DND-41 (cell line): ENCODE measurements at regions not wholly inside any gene's neighbourhood (a gene's known extent, or its start where the extent isn't known, plus 50 kb on each side); places are given as distances from the start of the nearest gene placed in this dataset.

Experiments used
- ATAC-seq: fragments of 200-7000 bp; cut with Tn5 transposase; 3 replicates; pipeline ENCODE4 v1.9.1; 2021; ENCODE audit warnings: low read depth; ENCODE audit not compliant: insufficient read depth
- DNase-seq: peaks from one replicate; pipeline ENCODE4 v3.0.0-alpha.2; 2020
- H2AFZ ChIP-seq: 2 replicates; pipeline ENCODE4 v1.6.0; 2012; ENCODE audit warnings: low read depth, low read length
- H3K27ac ChIP-seq: 2 replicates; pipeline ENCODE4 v1.5.1; 2012; ENCODE audit warnings: low read length, inconsistent platforms
- H3K27me3 ChIP-seq: fragments of 200-600 bp; sonication (generic); 2 replicates; pipeline ENCODE4 v1.6.0; 2012; ENCODE audit warnings: low read length, mild to moderate bottlenecking, inconsistent platforms; ENCODE audit not compliant: insufficient read depth, poor library complexity
- H3K36me3 ChIP-seq: 2 replicates; pipeline ENCODE4 v1.5.1; 2012; ENCODE audit warnings: low read length, inconsistent platforms; ENCODE audit not compliant: insufficient read depth
- H3K4me1 ChIP-seq: 2 replicates; pipeline ENCODE4 v1.5.1; 2012; ENCODE audit warnings: mild to moderate bottlenecking, low read length; ENCODE audit not compliant: insufficient read depth
- H3K4me2 ChIP-seq: 2 replicates; pipeline ENCODE4 v1.6.0; 2012; ENCODE audit warnings: mild to moderate bottlenecking, moderate library complexity, low read length, inconsistent platforms; ENCODE audit not compliant: insufficient read depth
- H3K4me3 ChIP-seq, 2 experiments: fragments of 200-600 bp in 1 of 2; shearing (Covaris generic) in 1 of 2; 2 replicates each; pipeline ENCODE4 v1.5.1; 2012 to 2016; ENCODE audit warnings: inconsistent platforms in 2 of 2, low read length in 2 of 2, mild to moderate bottlenecking in 2 of 2, low read depth in 1 of 2, moderate library complexity in 1 of 2
- H3K79me2 ChIP-seq: 2 replicates; pipeline ENCODE4 v1.6.0; 2012; ENCODE audit warnings: low read length, inconsistent platforms; ENCODE audit not compliant: insufficient read depth
- H3K9ac ChIP-seq: 2 replicates; pipeline ENCODE4 v1.6.0; 2012; ENCODE audit warnings: low read depth, mild to moderate bottlenecking, inconsistent platforms, low read length, moderate library complexity
- H3K9me3 ChIP-seq: 2 replicates; pipeline ENCODE4 v1.5.1; 2012; ENCODE audit warnings: low read length, moderate library complexity, mild to moderate bottlenecking, inconsistent platforms; ENCODE audit not compliant: insufficient read depth, severe bottlenecking
- H4K20me1 ChIP-seq: 2 replicates; pipeline ENCODE4 v1.6.0; 2012; ENCODE audit warnings: low read length; ENCODE audit not compliant: insufficient read depth
- CTCF ChIP-seq: IDR thresholded peaks from 2 replicates; pipeline ENCODE4 v1.5.1; 2012; ENCODE audit warnings: borderline replicate concordance, low read length, moderate library complexity, mild to moderate bottlenecking; ENCODE audit not compliant: poor library complexity, severe bottlenecking; ENCODE audit errors: extremely low read depth
- EZH2 ChIP-seq: IDR thresholded peaks from 3 replicates; pipeline ENCODE4 v1.6.1; 2012; ENCODE audit warnings: borderline replicate concordance, low read depth, mild to moderate bottlenecking, moderate library complexity, low read length, inconsistent platforms; ENCODE audit not compliant: severe bottlenecking

- H3K27me3 ChIP-seq, result peaks cover 20% of the 10 kb centered on the region
- H3K4me2 ChIP-seq, result no peak overlapping the region
- no peaks in the 10 kb centered on the region for H3K79me2 ChIP-seq
- DNase-seq (no peak), ATAC-seq (no peak)
- no peaks in the 10 kb centered on the region for H3K4me1 ChIP-seq
- no peak for TF ChIP-seq EZH2
- no peak for TF ChIP-seq CTCF
- H3K9me3 ChIP-seq, result no peaks in the 10 kb centered on the region
- H3K9ac ChIP-seq, result no peak overlapping the region
- no peak overlapping the region for H3K27ac ChIP-seq
- no peaks in the 10 kb centered on the region for H4K20me1 ChIP-seq
- H3K4me3 ChIP-seq, result no peak overlapping the region
- no peak overlapping the region for H2AFZ ChIP-seq
- H3K36me3 ChIP-seq, result no peaks in the 10 kb centered on the region
Measured at GRCh38 chr5:176183321-176184074, 54.7 kb upstream of the SIMC1 start.

- Histone ChIP-seq H3K4me2 (no peak overlapping the region), H3K27me3 (peaks cover 20% of the 10 kb centered on the region), H3K9ac (no peak overlapping the region), H3K79me2 (no peaks in the 10 kb centered on the region), H3K27ac (no peak overlapping the region), H4K20me1 (no peaks in the 10 kb centered on the region), H3K36me3 (no peaks in the 10 kb centered on the region), H3K4me3 (no peak overlapping the region), H2AFZ (no peak overlapping the region), H3K9me3 (no peaks in the 10 kb centered on the region), H3K4me1 (no peaks in the 10 kb centered on the region)
- DNase-seq, result no peak
- no peak for ATAC-seq
- TF ChIP-seq EZH2, result no peak
- no peak for TF ChIP-seq CTCF
Measured at GRCh38 chr5:176184608-176185132, 53.6 kb upstream of the SIMC1 start.

GRCh38 chr5:176185133-176185733 lies 53.0 kb upstream of the SIMC1 start:
- ATAC-seq, result no peak
- H3K4me2 ChIP-seq, result no peak overlapping the region

More at GRCh38 chr5:176185133-176185733, 53.0 kb upstream of the SIMC1 start:
- no peaks in the 10 kb centered on the region for H3K79me2 ChIP-seq
- H3K4me3 ChIP-seq, result no peak overlapping the region
- H4K20me1 ChIP-seq, result no peaks in the 10 kb centered on the region
- no peaks in the 10 kb centered on the region for H3K9me3 ChIP-seq
- no peak overlapping the region for H2AFZ ChIP-seq
- TF ChIP-seq CTCF (no peak), EZH2 (no peak)
- H3K27ac ChIP-seq, result no peak overlapping the region
- no peaks in the 10 kb centered on the region for H3K36me3 ChIP-seq
- peaks cover 20% of the 10 kb centered on the region for H3K27me3 ChIP-seq
- H3K4me1 ChIP-seq, result no peaks in the 10 kb centered on the region
- no peak for DNase-seq
- H3K9ac ChIP-seq, result no peak overlapping the region
